HK-2 (cell line): ENCODE measurements at regions not wholly inside any gene's neighbourhood (a gene's known extent, or its start where the extent isn't known, plus 50 kb on each side); places are given as distances from the start of the nearest gene placed in this dataset.
"Not testable (repeated sequence)": the region's sequence is repeated elsewhere in the genome, so short reads cannot be mapped to it uniquely, and the experiment has no call there.

ENCODE experiments used
- DNase-seq: peaks from one replicate; pipeline ENCODE4 v3.0.0-alpha.2; 2018; ENCODE audit not compliant: unreplicated experiment

GRCh38 chr1:185681034-185681633 lies 53.1 kb upstream of the HMCN1 start:
- peak; percentile 16 for DNase-seq

- no peak for DNase-seq
Measured at GRCh38 chr1:185680453-185680852, 53.7 kb upstream of the HMCN1 start.

- DNase-seq = no peak
Measured at GRCh38 chr1:185679220-185679619, 55.0 kb upstream of the HMCN1 start.

GRCh38 chr1:185676969-185677368 lies 57.2 kb upstream of the HMCN1 start:
- no peak for DNase-seq

GRCh38 chr1:185674201-185674600 lies 60.0 kb upstream of the HMCN1 start:
- DNase-seq = no peak

GRCh38 chr1:185672719-185673360 lies 61.4 kb upstream of the HMCN1 start:
- DNase-seq = no peak

- DNase-seq = peak; percentile 30
Measured at GRCh38 chr1:185670187-185670627, 64.0 kb upstream of the HMCN1 start.

- no peak for DNase-seq
Measured at GRCh38 chr1:185668013-185668412, 66.2 kb upstream of the HMCN1 start.

GRCh38 chr1:185666582-185666981 lies 67.6 kb upstream of the HMCN1 start:
- DNase-seq = no peak

- DNase-seq = no peak
Measured at GRCh38 chr1:185663771-185664296, 70.4 kb upstream of the HMCN1 start.

- DNase-seq = no peak
Measured at GRCh38 chr1:185663332-185663731, 70.9 kb upstream of the HMCN1 start.

- DNase-seq = no peak
Measured at GRCh38 chr1:185661971-185662370, 72.2 kb upstream of the HMCN1 start.

GRCh38 chr1:185656663-185657062 lies 77.5 kb upstream of the HMCN1 start:
- DNase-seq = no peak

GRCh38 chr1:185654952-185655314 lies 79.3 kb upstream of the HMCN1 start:
- DNase-seq = no peak

GRCh38 chr1:185654199-185654951 lies 79.8 kb upstream of the HMCN1 start:
- DNase-seq = no peak

GRCh38 chr1:185653615-185654014 lies 80.6 kb upstream of the HMCN1 start:
- DNase-seq = no peak

GRCh38 chr1:185652348-185652747 lies 81.8 kb upstream of the HMCN1 start:
- DNase-seq = no peak

GRCh38 chr1:185650602-185651230 lies 83.5 kb upstream of the HMCN1 start:
- no peak for DNase-seq

GRCh38 chr1:185648858-185649589 lies 85.2 kb upstream of the HMCN1 start:
- no peak for DNase-seq

- not testable (repeated sequence) for DNase-seq
Measured at GRCh38 chr1:185647597-185648267, 86.5 kb upstream of the HMCN1 start.

- peak; percentile 55 for DNase-seq
Measured at GRCh38 chr1:185646202-185646683, 87.9 kb upstream of the HMCN1 start.
